Spleen (tissue), 11 donors: ENCODE measurements at regions not wholly inside any gene's neighbourhood (a gene's known extent, or its start where the extent isn't known, plus 50 kb on each side); places are given as distances from the start of the nearest gene placed in this dataset.

ENCODE experiments used
- DNase-seq: peaks from one replicate; pipeline ENCODE4 v3.0.0-alpha.2; 2020
- H3K27ac ChIP-seq, 8 donors: fragments of 200-600 bp; sonication (generic) in 7 of 8; 1 replicate in 4 of 8; 2 replicates in 4 of 8; pipeline versions ENCODE4 v1.5.0 to v1.8.0; 2016 to 2021; ENCODE audit warnings: inconsistent platforms in 4 of 8, mild to moderate bottlenecking in 4 of 8, moderate library complexity in 1 of 8
- H3K27me3 ChIP-seq, 7 donors: fragments of 200-600 bp; sonication (generic) in 6 of 7; replicated peaks in 1 of 7; 1 replicate in 4 of 7; 2 replicates in 3 of 7; pipeline versions ENCODE4 v1.5.0 to v1.8.0; 2016 to 2021; ENCODE audit warnings: inconsistent platforms in 3 of 7, mild to moderate bottlenecking in 1 of 7
- H3K36me3 ChIP-seq, 6 donors: fragments of 200-600 bp; sonication (generic) in 5 of 6; 1 replicate in 4 of 6; 2 replicates in 2 of 6; pipeline versions ENCODE4 v1.5.0 to v1.8.0; 2016 to 2021; ENCODE audit warnings: inconsistent platforms in 2 of 6
- H3K4me1 ChIP-seq, 6 donors: fragments of 200-600 bp; sonication (generic) in 5 of 6; 1 replicate in 3 of 6; 2 replicates in 3 of 6; pipeline versions ENCODE4 v1.5.0 to v1.8.0; 2016 to 2021; ENCODE audit warnings: inconsistent platforms in 3 of 6
- H3K4me3 ChIP-seq, 8 donors: fragments of 200-600 bp; sonication (generic) in 7 of 8; 1 replicate in 4 of 8; 2 replicates in 4 of 8; pipeline versions ENCODE4 v1.5.0 to v1.8.0; 2016 to 2021; ENCODE audit warnings: inconsistent platforms in 4 of 8, mild to moderate bottlenecking in 4 of 8, moderate library complexity in 2 of 8
- H3K9me3 ChIP-seq, 8 donors: fragments of 200-600 bp; sonication (generic) in 7 of 8; 1 replicate in 4 of 8; 2 replicates in 4 of 8; pipeline versions ENCODE4 v1.5.0 to v1.8.0; 2016 to 2021; ENCODE audit warnings: inconsistent platforms in 4 of 8
- POLR2A ChIP-seq, 3 donors: fragments of 450-650 bp; IDR thresholded peaks; one replicate each; pipeline ENCODE4 v1.5.1; 2017; ENCODE audit warnings: antibody characterized with exemption in 3 of 3, mild to moderate bottlenecking in 1 of 3
- POLR2AphosphoS5 ChIP-seq, 3 donors: sonication (generic); formaldehyde crosslinking; IDR thresholded peaks; one replicate each; pipeline ENCODE4 v1.5.1; 2017; ENCODE audit warnings: antibody characterized with exemption in 3 of 3
- WGBS, 5 donors: extraction: QIAGEN DNeasy Blood & Tissue Kit in 3 of 5; methylation state at CpG; one replicate each; pipeline versions ENCODE4 v1.1.5 to v1.1.7; 2013 to 2018; 5-methylcytosine and 5-hydroxymethylcytosine counted together
- intact Hi-C: fragments of 100-400 bp; cut with DNase I; formaldehyde crosslinking; loops from one replicate; pipeline ENCODE4 v1.15.0; 2023; ENCODE audit warnings: low total_unique reads
- TF ChIP-seq, protein P1 (sequence below), 11 experiments: fragments of 200-600 bp in 7 of 11; fragments of 450-650 bp in 4 of 11; sonication (generic) in 4 of 11; IDR thresholded peaks in 8 of 11; conservative IDR thresholded peaks in 3 of 11; 1 replicate in 7 of 11; 2 replicates in 4 of 11; pipeline versions ENCODE4 v1.4.0 to v1.8.0; 2016 to 2021; ENCODE audit warnings: antibody characterized with exemption in 11 of 11, inconsistent platforms in 4 of 11, mild to moderate bottlenecking in 1 of 11
- donor health status: healthy with polysubstance abuse.
- donor health status: DM: no; HTN: no; CAD: no; lungs with moderate emphysema.
- donor health status: DM: no; HTN: no; CAD: no.
- donor health status: Bipolar disorder and iron deficiency.
- donor health status: healthy.
- donor health status: DM: no; HTN: no; CAD: no.
- donor health status: DM: yes; HTN: yes; CAD: no.

DNA sequence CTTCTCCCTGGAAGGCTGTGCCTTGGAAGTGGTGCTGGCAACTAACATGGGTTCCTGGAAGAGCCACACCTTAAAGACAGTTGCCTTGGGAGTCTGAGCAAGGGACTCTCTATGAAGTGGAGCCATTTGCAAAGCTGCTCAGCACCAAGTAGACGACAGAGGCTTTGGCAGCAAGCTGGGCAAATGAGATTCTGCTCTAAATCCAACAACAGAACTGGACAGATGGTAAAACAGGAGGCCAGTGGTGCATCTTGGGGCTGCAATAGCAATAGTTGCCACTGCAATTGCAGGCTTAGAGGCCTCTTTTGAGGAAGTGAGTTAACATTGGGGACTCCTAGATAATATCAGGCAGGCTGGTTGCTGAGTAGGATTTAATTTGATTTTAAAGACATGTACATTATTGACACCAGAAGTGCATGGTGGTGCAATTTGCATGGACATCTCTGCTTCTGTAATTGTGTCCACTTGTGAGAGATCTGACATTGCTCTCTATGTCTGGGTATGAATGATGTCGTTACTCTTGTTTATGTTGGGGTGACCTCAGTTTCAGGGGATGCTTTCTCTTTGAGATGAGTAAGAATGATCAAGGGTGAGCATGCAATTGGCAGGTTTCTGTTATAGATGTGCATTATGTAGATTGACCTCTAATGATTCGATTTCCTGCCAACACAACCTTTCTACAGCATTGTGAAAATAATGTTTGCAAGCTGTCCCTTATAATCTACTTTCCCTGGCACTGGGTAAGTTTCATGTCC lies 568.3 kb upstream of the MEX3C start:
- no peak overlapping the region for H3K4me3 ChIP-seq

DNA sequence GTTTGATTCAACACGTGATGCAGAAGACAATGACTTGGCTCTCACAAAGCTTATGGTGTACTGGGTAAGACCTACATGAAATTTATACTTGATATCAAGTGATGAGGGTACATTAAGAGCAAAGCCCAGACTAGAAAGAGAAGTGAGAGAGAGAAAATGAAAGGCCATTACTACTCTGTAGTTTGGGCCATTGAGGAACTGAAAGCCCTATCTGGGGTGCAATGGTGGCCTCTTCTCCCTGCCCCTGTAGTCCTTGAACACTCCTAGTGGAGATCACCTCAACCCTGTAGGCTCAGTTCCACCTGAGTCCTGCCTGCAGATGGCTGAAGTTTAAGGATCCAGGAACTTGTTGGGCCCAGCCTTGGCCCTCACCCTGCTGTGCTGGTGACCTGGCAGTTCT lies 569.8 kb upstream of the MEX3C start:
- Histone ChIP-seq H3K27ac (no peak overlapping the region), H3K4me3 (no peak overlapping the region), H3K27me3 (no peaks in the 10 kb centered on the region), H3K36me3 (no peaks in the 10 kb centered on the region), H3K9me3 (no peaks in the 10 kb centered on the region), H3K4me1 (no peaks in the 10 kb centered on the region)
- intact Hi-C loops = no loop called here
- TF ChIP-seq POLR2A (IDR thresholded peaks at IDR 0.05) (no peak), POLR2AphosphoS5 (IDR thresholded peaks at IDR 0.05) (no peak)
- TF ChIP-seq, protein P1, sequence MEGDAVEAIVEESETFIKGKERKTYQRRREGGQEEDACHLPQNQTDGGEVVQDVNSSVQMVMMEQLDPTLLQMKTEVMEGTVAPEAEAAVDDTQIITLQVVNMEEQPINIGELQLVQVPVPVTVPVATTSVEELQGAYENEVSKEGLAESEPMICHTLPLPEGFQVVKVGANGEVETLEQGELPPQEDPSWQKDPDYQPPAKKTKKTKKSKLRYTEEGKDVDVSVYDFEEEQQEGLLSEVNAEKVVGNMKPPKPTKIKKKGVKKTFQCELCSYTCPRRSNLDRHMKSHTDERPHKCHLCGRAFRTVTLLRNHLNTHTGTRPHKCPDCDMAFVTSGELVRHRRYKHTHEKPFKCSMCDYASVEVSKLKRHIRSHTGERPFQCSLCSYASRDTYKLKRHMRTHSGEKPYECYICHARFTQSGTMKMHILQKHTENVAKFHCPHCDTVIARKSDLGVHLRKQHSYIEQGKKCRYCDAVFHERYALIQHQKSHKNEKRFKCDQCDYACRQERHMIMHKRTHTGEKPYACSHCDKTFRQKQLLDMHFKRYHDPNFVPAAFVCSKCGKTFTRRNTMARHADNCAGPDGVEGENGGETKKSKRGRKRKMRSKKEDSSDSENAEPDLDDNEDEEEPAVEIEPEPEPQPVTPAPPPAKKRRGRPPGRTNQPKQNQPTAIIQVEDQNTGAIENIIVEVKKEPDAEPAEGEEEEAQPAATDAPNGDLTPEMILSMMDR (IDR thresholded peaks at IDR 0.05 in 8 of 11, conservative IDR thresholded peaks at IDR 0.05 in 3 of 11) = no peak
- no peak for DNase-seq
- WGBS, 5 donors = 57 to 83% (median 69%) methylated on average over 1 of the region's 1 CpG

More for the DNA sequence above, 568.3 kb upstream of the MEX3C start:
- no peaks in the 10 kb centered on the region for H3K27me3 ChIP-seq
- TF ChIP-seq, protein P1 (IDR thresholded peaks at IDR 0.05 in 8 of 11, conservative IDR thresholded peaks at IDR 0.05 in 3 of 11) = no peak
- TF ChIP-seq POLR2AphosphoS5 (IDR thresholded peaks at IDR 0.05) (no peak), POLR2A (IDR thresholded peaks at IDR 0.05) (no peak)
- no peaks in the 10 kb centered on the region for H3K9me3 ChIP-seq
- 50 to 64% (median 57%) methylated on average over 3 of the region's 3 CpGs for WGBS, 5 donors
- intact Hi-C loops = no loop called here
- H3K4me1 ChIP-seq = no peaks in the 10 kb centered on the region
- DNase-seq = no peak
- H3K36me3 ChIP-seq = no peaks in the 10 kb centered on the region
- no peak overlapping the region for H3K27ac ChIP-seq

DNA sequence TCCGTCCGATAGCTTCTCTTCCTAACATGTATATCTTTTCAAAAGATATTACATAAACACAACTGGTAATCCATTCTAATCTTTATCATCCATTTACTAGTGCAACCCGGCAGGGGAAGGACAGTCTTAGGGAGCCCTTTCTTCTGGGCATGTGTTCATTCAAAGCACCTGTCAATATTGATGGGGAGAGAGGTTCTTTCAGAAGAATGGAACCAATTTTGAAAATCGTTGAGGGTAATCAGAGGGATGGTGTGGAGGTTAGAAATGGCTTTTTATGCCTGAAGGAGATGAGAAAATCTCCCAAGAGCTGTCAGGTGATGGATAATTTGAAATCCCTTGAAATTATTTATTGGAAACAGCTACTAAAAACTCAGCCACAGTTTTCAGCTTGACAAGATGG lies 561.9 kb upstream of the DCC start:
- Histone ChIP-seq H3K36me3 (no peaks in the 10 kb centered on the region), H3K27ac (no peak overlapping the region), H3K4me3 (no peak overlapping the region), H3K27me3 (no peaks in the 10 kb centered on the region), H3K4me1 (no peaks in the 10 kb centered on the region), H3K9me3 (no peaks in the 10 kb centered on the region)
- TF ChIP-seq POLR2AphosphoS5 (IDR thresholded peaks at IDR 0.05) (no peak), POLR2A (IDR thresholded peaks at IDR 0.05) (no peak)
- TF ChIP-seq, protein P1 (IDR thresholded peaks at IDR 0.05 in 8 of 11, conservative IDR thresholded peaks at IDR 0.05 in 3 of 11) = no peak
- 74 to 85% (median 80%) methylated on average over 4 of the region's 4 CpGs for WGBS, 5 donors
- intact Hi-C loops = no loop called here
- no peak for DNase-seq

DNA sequence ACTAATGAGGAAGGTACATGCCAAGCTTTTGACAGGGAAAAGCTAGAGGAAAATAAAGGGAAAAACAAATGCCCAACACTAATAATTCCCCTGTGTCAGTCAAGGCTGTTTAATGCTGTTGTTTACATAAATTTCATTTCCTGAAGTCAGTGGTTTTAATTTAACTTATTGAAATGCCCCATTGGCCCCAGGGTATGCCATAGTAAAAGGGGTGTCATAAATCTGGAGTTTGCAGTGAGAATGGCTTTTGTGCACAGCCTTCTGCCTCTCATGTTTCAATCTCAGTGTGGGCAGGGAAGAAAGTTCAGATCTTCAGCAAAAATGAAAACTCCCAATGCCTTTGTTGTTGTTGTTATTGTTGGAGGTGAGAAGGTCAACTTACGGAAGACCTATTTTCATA lies 550.1 kb upstream of the DCC start:
- Histone ChIP-seq H3K4me1 (no peaks in the 10 kb centered on the region), H3K27ac (no peak overlapping the region), H3K36me3 (no peaks in the 10 kb centered on the region), H3K4me3 (no peak overlapping the region), H3K9me3 (no peaks in the 10 kb centered on the region), H3K27me3 (no peaks in the 10 kb centered on the region)
- TF ChIP-seq POLR2A (IDR thresholded peaks at IDR 0.05) = no peak
- TF ChIP-seq POLR2AphosphoS5 (IDR thresholded peaks at IDR 0.05) = no peak
- TF ChIP-seq, protein P1 (IDR thresholded peaks at IDR 0.05 in 8 of 11, conservative IDR thresholded peaks at IDR 0.05 in 3 of 11) = no peak
- intact Hi-C loops = no loop called here
- no peak for DNase-seq
- 75 to 94% (median 82%) methylated on average over 1 of the region's 1 CpG for WGBS, 5 donors
